ENCODE measurements at regions not wholly inside any gene's neighbourhood (a gene's known extent, or its start where the extent isn't known, plus 50 kb on each side); places are given as distances from the start of the nearest gene placed in this dataset.

GRCh38 chr6:148151896-148152643, 190.6 kb upstream of the SASH1 start:
- no peak for TF ChIP-seq CTCF (IDR thresholded peaks at IDR 0.05)
- no peak overlapping the region for H3K27ac ChIP-seq
- H3K4me1 ChIP-seq (ENCODE audit: control insufficient read depth in 1 of 2, insufficient read depth in 1 of 2, low read depth in 1 of 2, low read length in 1 of 2), result no peaks in the 10 kb centered on the region
- no peaks in the 10 kb centered on the region for H3K9me3 ChIP-seq
- no peak overlapping the region for H3K4me3 ChIP-seq (ENCODE audit: low read depth in 1 of 2, low read length in 1 of 2)
- H3K36me3 ChIP-seq, result no peaks in the 10 kb centered on the region
- H3K27me3 ChIP-seq, result peaks cover 5% of the 10 kb centered on the region

- Histone ChIP-seq H3K27me3 (no peaks in the 10 kb centered on the region), H3K36me3 (no peaks in the 10 kb centered on the region), H3K4me1 (ENCODE audit: control insufficient read depth in 1 of 2, insufficient read depth in 1 of 2, low read depth in 1 of 2, low read length in 1 of 2) (no peaks in the 10 kb centered on the region), H3K27ac (no peak overlapping the region), H3K9me3 (no peaks in the 10 kb centered on the region), H3K4me3 (ENCODE audit: low read depth in 1 of 2, low read length in 1 of 2) (no peak overlapping the region)
- TF ChIP-seq CTCF (IDR thresholded peaks at IDR 0.05), result no peak
Measured at GRCh38 chr6:148154668-148155067, 188.0 kb upstream of the SASH1 start.

GRCh38 chr6:148155293-148155692, 187.3 kb upstream of the SASH1 start:
- Histone ChIP-seq H3K4me1 (ENCODE audit: control insufficient read depth in 1 of 2, insufficient read depth in 1 of 2, low read depth in 1 of 2, low read length in 1 of 2) (no peaks in the 10 kb centered on the region), H3K27me3 (no peaks in the 10 kb centered on the region), H3K36me3 (no peaks in the 10 kb centered on the region), H3K9me3 (no peaks in the 10 kb centered on the region), H3K4me3 (ENCODE audit: low read depth in 1 of 2, low read length in 1 of 2) (no peak overlapping the region), H3K27ac (no peak overlapping the region)
- TF ChIP-seq CTCF (IDR thresholded peaks at IDR 0.05), result no peak

- no peak overlapping the region for H3K27ac ChIP-seq
- no peak for TF ChIP-seq CTCF (IDR thresholded peaks at IDR 0.05)
- no peaks in the 10 kb centered on the region for H3K27me3 ChIP-seq
- H3K9me3 ChIP-seq, result no peaks in the 10 kb centered on the region
- H3K36me3 ChIP-seq, result no peaks in the 10 kb centered on the region
- H3K4me3 ChIP-seq (ENCODE audit: low read depth in 1 of 2, low read length in 1 of 2), result no peak overlapping the region
- H3K4me1 ChIP-seq (ENCODE audit: control insufficient read depth in 1 of 2, insufficient read depth in 1 of 2, low read depth in 1 of 2, low read length in 1 of 2), result no peaks in the 10 kb centered on the region
Measured at GRCh38 chr6:148157841-148158240, 184.8 kb upstream of the SASH1 start.

GRCh38 chr6:148164645-148165044, 178.0 kb upstream of the SASH1 start:
- Histone ChIP-seq H3K9me3 (no peaks in the 10 kb centered on the region), H3K4me1 (ENCODE audit: control insufficient read depth in 1 of 2, insufficient read depth in 1 of 2, low read depth in 1 of 2, low read length in 1 of 2) (no peaks in the 10 kb centered on the region), H3K27me3 (no peaks in the 10 kb centered on the region), H3K36me3 (no peaks in the 10 kb centered on the region), H3K27ac (no peak overlapping the region), H3K4me3 (ENCODE audit: low read depth in 1 of 2, low read length in 1 of 2) (no peak overlapping the region)
- no peak for TF ChIP-seq CTCF (IDR thresholded peaks at IDR 0.05)

Measured in neutrophil (primary cell).